Activated CD4-positive, alpha-beta T cell treated with anti-CD3 and anti-CD28 coated beads for 36 hours (primary cell): ENCODE measurements at regions not wholly inside any gene's neighbourhood (a gene's known extent, or its start where the extent isn't known, plus 50 kb on each side); places are given as distances from the start of the nearest gene placed in this dataset.

Experiments
- ATAC-seq: fragments of 200-7000 bp; cut with Tn5 transposase; one replicate; pipeline ENCODE4 v1.10.0; 2021; ENCODE audit warnings: mild to moderate bottlenecking, moderate library complexity
- CTCF ChIA-PET: fragments of 350-600 bp; sonication (Branson Sonifier 250); formaldehyde crosslinking; loops from one replicate; lab custom pipeline; 2021; ENCODE audit warnings: antibody characterized with exemption; lab: Charles Lee
- POLR2A ChIA-PET: fragments of 350-600 bp; sonication (Branson Sonifier 250); formaldehyde crosslinking; loops from one replicate; lab custom pipeline; 2021; ENCODE audit warnings: antibody characterized with exemption, inconsistent platforms; lab: Charles Lee
- DNase-seq: peaks from one replicate; pipeline ENCODE4 v3.0.0-alpha.2; 2020
- H3K27ac Mint-ChIP-seq: one replicate; pipeline ENCODE4 v1.8.0; 2021; ENCODE audit warnings: mixed read lengths
- H3K27me3 Mint-ChIP-seq: one replicate; pipeline ENCODE4 v1.8.0; 2021; ENCODE audit warnings: mixed read lengths
- H3K36me3 Mint-ChIP-seq: one replicate; pipeline ENCODE4 v1.8.0; 2021; ENCODE audit warnings: low read depth, mixed read lengths
- H3K4me1 Mint-ChIP-seq: one replicate; pipeline ENCODE4 v1.8.0; 2021; ENCODE audit warnings: mixed read lengths
- H3K4me3 Mint-ChIP-seq: one replicate; pipeline ENCODE4 v1.8.0; 2021; ENCODE audit warnings: mild to moderate bottlenecking, moderate library complexity, mixed read lengths
- H3K9me3 Mint-ChIP-seq: one replicate; pipeline ENCODE4 v1.8.0; 2021; ENCODE audit warnings: low read depth, mixed read lengths
- intact Hi-C, 2 experiments: fragments of 100-400 bp; cut with DNase I in 1 of 2; cut with micrococcal nuclease in 1 of 2; formaldehyde crosslinking; loops; one replicate each; pipeline versions ENCODE4 v1.14.2 to v1.15.1; 2022 to 2024; cut with DNase I, micrococcal nuclease

- ATAC-seq (no peak), DNase-seq (peak; percentile 15)
- H3K4me3 Mint-ChIP-seq = no peak overlapping the region
- H3K4me1 Mint-ChIP-seq = no peaks in the 10 kb centered on the region
- CTCF ChIA-PET = interaction anchor here (0.8 to 1.2 kb wide), 4 partner anchors 18 to 1860 kb away, joined by 3 read pairs; no protein-coding TSS in a partner anchor
- POLR2A ChIA-PET = no interaction called here
- no peaks in the 10 kb centered on the region for H3K36me3 Mint-ChIP-seq
- intact Hi-C loops = loop anchor here (1.0 to 10.0 kb wide), 5 partner anchors 365 to 1860 kb away; partner anchors contain the start of genes GABRA5 (in 1 of the 2) and MAGEL2 (in 1 of the 2)
- peaks cover 3% of the 10 kb centered on the region for H3K27me3 Mint-ChIP-seq
- H3K27ac Mint-ChIP-seq = no peak overlapping the region
- no peaks in the 10 kb centered on the region for H3K9me3 Mint-ChIP-seq
Measured at GRCh38 chr15:25501828-25502446, 63.1 kb upstream of the UBE3A start.

GRCh38 chr15:25498835-25499234 lies 60.0 kb upstream of the UBE3A start:
- Mint-ChIP-seq H3K27me3 (peaks cover 1% of the 10 kb centered on the region), H3K4me1 (no peaks in the 10 kb centered on the region), H3K36me3 (no peaks in the 10 kb centered on the region), H3K27ac (no peak overlapping the region), H3K9me3 (no peaks in the 10 kb centered on the region), H3K4me3 (no peak overlapping the region)
- intact Hi-C loops = no loop called here
- no peak for DNase-seq
- no peak for ATAC-seq
- ChIA-PET CTCF (no interaction called here), POLR2A (no interaction called here)

- Mint-ChIP-seq H3K36me3 (no peaks in the 10 kb centered on the region), H3K4me1 (no peaks in the 10 kb centered on the region), H3K27me3 (peaks cover 1% of the 10 kb centered on the region), H3K27ac (no peak overlapping the region), H3K4me3 (no peak overlapping the region), H3K9me3 (no peaks in the 10 kb centered on the region)
- ChIA-PET POLR2A (no interaction called here), CTCF (no interaction called here)
- DNase-seq (no peak), ATAC-seq (no peak)
- intact Hi-C loops = no loop called here
Measured at GRCh38 chr15:25497934-25498333, 59.1 kb upstream of the UBE3A start.

GRCh38 chr15:25493823-25494526 lies 55.2 kb upstream of the UBE3A start:
- DNase-seq (no peak), ATAC-seq (no peak)
- ChIA-PET POLR2A (no interaction called here), CTCF (no interaction called here)
- no peaks in the 10 kb centered on the region for H3K4me1 Mint-ChIP-seq
- H3K27me3 Mint-ChIP-seq = peaks cover 1% of the 10 kb centered on the region
- no peak overlapping the region for H3K4me3 Mint-ChIP-seq
- peaks cover 9% of the 10 kb centered on the region for H3K9me3 Mint-ChIP-seq
- intact Hi-C loops = no loop called here
- H3K36me3 Mint-ChIP-seq = peaks cover 3% of the 10 kb centered on the region
- no peak overlapping the region for H3K27ac Mint-ChIP-seq

GRCh38 chr15:25492315-25492714 lies 53.5 kb upstream of the UBE3A start:
- DNase-seq (no peak), ATAC-seq (no peak)
- Mint-ChIP-seq H3K27ac (no peak overlapping the region), H3K9me3 (peaks cover 10% of the 10 kb centered on the region), H3K36me3 (peaks cover 3% of the 10 kb centered on the region), H3K4me3 (no peak overlapping the region), H3K27me3 (peaks cover 1% of the 10 kb centered on the region), H3K4me1 (no peaks in the 10 kb centered on the region)
- ChIA-PET CTCF (interaction anchor here (0.9 kb wide), 1 partner anchor 20 kb away, joined by 3 read pairs; no protein-coding TSS in a partner anchor), POLR2A (no interaction called here)
- intact Hi-C loops = no loop called here
